GM10266 (cell line): ENCODE measurements at regions not wholly inside any gene's neighbourhood (a gene's known extent, or its start where the extent isn't known, plus 50 kb on each side); places are given as distances from the start of the nearest gene placed in this dataset.

Experiments used
- DNase-seq: peaks from one replicate; pipeline ENCODE4 v3.0.0; 2012; ENCODE audit errors: extremely low spot score
- TF ChIP-seq, protein P1 (sequence below): IDR thresholded peaks from 2 replicates; pipeline ENCODE4 v1.5.1; 2012; ENCODE audit warnings: mild to moderate bottlenecking, low read depth; ENCODE audit not compliant: control insufficient read depth, insufficient read depth; ENCODE audit errors: missing control alignments

DNA sequence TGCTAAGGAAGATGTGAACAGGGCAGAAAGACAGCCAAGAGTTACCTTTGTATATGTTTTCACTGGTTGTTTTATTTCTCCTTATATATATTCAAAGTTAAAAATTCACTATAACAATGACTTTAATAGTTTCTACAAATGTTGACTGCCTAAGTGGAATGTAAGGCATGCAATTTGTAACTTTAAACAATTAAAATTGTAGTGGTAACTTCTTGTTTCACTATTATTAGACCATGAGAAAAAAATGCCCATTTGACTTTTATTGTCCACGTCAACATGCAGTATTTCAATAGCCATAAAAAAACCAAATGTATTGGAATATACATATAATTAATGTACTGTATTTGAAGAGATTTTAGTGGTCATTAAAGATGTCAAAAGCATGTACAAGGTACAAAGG, 340.7 kb upstream of the CBLB start:
- no peak for DNase-seq
- TF ChIP-seq, protein P1, sequence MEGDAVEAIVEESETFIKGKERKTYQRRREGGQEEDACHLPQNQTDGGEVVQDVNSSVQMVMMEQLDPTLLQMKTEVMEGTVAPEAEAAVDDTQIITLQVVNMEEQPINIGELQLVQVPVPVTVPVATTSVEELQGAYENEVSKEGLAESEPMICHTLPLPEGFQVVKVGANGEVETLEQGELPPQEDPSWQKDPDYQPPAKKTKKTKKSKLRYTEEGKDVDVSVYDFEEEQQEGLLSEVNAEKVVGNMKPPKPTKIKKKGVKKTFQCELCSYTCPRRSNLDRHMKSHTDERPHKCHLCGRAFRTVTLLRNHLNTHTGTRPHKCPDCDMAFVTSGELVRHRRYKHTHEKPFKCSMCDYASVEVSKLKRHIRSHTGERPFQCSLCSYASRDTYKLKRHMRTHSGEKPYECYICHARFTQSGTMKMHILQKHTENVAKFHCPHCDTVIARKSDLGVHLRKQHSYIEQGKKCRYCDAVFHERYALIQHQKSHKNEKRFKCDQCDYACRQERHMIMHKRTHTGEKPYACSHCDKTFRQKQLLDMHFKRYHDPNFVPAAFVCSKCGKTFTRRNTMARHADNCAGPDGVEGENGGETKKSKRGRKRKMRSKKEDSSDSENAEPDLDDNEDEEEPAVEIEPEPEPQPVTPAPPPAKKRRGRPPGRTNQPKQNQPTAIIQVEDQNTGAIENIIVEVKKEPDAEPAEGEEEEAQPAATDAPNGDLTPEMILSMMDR: no peak

DNA sequence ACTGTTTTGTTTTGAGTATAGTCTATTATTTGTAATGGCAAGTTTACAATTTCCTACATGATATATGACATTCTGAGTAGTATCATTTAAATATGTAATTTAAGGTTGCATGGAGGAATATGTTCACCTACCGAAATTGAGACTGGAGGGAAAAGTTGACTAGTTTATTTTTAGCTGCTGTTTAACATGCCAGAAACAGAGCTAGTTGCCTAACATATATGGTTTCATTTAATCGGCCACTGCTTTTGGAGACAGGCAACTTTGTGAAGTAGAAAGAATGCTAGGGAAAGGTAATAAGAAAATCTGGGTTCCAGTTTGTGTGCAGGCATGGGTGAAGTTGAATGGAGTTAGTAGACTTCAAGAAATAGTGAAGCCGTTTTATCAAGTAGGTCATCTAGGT, 342.1 kb upstream of the CBLB start:
- TF ChIP-seq, protein P1: no peak
- no peak for DNase-seq

DNA sequence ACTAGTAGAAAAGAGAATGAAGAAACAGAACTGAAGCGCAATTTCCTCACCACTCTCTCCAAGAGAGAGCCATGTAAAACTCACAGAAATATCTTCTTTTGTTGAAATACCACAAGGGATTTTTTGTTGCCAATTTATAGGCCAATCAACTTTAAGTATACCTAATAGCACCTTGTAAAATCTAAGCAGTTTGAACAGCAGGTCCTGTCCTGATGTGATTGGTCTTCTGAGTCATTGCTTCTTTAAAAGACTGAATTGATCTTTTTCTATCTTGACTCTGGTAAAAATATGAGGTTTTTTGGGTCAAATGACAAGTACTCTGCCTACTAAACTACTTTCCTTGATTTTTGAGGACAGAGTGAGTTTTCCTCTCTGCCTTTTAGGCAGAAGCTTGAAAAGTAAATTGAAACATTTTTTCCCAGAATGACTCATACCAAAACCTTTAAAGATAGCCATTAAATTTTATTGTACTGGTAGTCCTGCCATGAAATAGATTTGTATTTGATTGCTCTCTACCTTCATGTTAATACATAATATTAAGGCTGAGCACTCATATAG, 343.9 kb upstream of the CBLB start:
- TF ChIP-seq, protein P1: no peak
- no peak for DNase-seq

DNA sequence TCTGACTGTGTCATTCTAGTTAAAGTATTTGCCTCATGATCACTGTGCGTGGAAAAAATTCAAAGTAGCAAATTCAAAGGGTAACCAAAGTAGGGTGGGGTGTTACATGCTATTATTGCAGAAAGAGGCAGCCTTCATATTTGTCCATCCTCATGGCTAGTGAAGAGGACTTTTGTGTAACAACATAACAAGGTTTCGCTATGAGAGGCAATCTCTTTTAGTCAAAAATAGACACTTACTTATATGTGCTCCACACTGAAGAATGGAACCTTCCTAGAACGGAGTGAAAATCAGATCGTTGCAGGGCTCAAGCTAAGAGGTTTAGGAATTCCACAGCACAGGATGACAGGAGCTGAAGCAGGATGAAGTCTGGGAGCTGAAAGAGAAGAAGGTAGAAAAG, 345.1 kb upstream of the CBLB start:
- TF ChIP-seq, protein P1: no peak
- DNase-seq: no peak

DNA sequence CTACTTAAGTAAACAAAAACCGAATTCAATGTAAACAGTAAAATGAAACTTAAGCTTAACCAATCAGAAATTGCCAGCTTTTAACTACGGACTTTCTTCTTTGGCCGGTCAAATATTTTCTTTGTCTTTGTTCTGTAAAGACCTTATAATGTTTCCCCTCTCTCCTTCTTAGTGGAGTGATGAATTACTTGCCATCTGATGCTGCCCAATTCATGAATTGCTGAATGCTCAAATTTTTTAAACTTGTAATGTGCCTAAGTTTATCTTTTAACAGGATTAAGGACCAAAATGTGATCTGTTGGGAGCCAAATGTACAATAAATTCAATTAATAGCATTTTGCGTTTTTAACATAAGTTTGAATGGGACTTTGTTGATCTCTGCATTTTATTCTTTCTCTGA, 345.8 kb upstream of the CBLB start:
- DNase-seq: no peak
- TF ChIP-seq, protein P1: no peak

DNA sequence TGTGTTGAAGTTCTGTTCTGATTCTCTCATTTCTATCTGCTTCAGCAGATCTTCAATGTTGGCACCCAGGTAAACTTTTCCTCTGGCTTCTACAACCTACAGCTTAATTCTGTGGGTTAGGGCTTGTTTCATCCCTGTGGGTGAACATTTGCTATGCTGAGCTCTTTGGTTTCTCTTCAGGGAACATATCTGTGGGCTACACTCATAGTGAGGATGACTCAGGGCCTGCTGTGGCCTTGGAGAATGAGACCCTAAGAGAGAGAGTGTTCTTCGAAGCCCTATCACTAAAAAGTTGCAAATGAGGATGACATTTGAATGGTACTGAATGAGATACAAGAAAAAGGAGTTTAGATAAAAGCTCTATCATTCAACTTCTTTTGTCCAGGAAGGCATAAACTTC, 346.2 kb upstream of the CBLB start:
- DNase-seq: no peak
- TF ChIP-seq, protein P1: no peak

DNA sequence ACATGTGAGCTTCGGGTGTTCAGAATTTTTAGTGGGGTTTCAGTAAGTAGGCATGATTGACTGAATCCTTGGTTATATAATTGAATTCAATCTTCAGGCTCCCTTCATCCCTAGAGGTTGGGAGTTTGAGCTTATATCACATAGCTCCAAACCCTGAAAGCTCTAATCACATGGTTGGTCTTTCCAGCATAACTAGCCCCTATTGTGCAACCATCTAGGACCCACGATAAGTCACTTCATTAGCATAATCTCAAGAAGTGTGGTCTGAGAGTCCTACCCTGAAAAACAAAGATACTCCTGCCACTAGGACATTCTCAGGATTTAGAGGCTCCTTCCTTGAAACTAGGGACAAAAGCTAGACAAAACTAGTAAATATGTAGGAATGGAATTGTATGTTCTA, 348.9 kb upstream of the CBLB start:
- no peak for DNase-seq
- TF ChIP-seq, protein P1: no peak

DNA sequence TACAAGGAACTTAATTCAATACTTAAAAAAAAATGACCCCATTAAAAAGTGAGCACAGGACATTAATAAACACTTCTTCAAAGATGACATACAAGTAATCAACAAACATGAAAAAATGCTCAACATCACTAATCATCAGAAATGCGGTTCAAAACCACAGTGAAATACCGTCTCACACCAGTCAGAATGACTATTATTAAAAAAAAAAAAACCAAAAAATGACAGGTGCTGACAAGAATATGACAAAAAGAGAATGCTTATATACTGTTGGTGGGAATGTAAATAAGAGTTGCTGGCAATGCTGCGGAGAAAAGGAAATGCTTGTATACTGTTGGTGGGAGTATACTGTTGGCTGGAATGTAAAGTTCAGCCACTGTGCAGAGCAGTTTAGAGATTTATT, 358.3 kb upstream of the CBLB start:
- TF ChIP-seq, protein P1: no peak
- DNase-seq: no peak
